ENCODE measurements at regions not wholly inside any gene's neighbourhood (a gene's known extent, or its start where the extent isn't known, plus 50 kb on each side); places are given as distances from the start of the nearest gene placed in this dataset.
A peak's percentile ranks its signal among the peaks of the same experiment; 100 is the strongest.

- no peak overlapping the region for H3K4me3 ChIP-seq
- peaks cover 9% of the 10 kb centered on the region; the same call in 1 of the 2 replicates for H3K36me3 ChIP-seq
- H3K4me1 ChIP-seq (replicated peaks) = peaks cover 4% of the 10 kb centered on the region; the same call in 1 of the 2 replicates
- no peak overlapping the region for H3K27ac ChIP-seq
- H3K9me3 ChIP-seq (replicated peaks) = no peaks in the 10 kb centered on the region
- H3K27me3 ChIP-seq (replicated peaks) = no peaks in the 10 kb centered on the region
- no peak for DNase-seq (ENCODE audit: low read depth in 1 of 2, low spot score in 2 of 2)
Observed at GRCh38 chrX:101160001-101160400, 59.6 kb upstream of the DRP2 start.

- no peak overlapping the region for H3K27ac ChIP-seq
- H3K4me1 ChIP-seq (replicated peaks) = peaks cover 8% of the 10 kb centered on the region; the same call in 1 of the 2 replicates
- no peak overlapping the region for H3K4me3 ChIP-seq
- no peaks in the 10 kb centered on the region for H3K27me3 ChIP-seq (replicated peaks)
- peaks cover 9% of the 10 kb centered on the region; the same call in 1 of the 2 replicates for H3K36me3 ChIP-seq
- DNase-seq (ENCODE audit: low read depth in 1 of 2, low spot score in 2 of 2) = no peak
- no peaks in the 10 kb centered on the region for H3K9me3 ChIP-seq (replicated peaks)
Observed at GRCh38 chrX:101163166-101163565, 56.4 kb upstream of the DRP2 start.

GRCh38 chrX:101164766-101165590, 54.6 kb upstream of the DRP2 start:
- DNase-seq (ENCODE audit: low read depth in 1 of 2, low spot score in 2 of 2) = peak in 1 of 2 experiments; percentile 28
- H3K4me3 ChIP-seq = no peak overlapping the region
- H3K4me1 ChIP-seq (replicated peaks) = peaks cover 8% of the 10 kb centered on the region; the same call in 1 of the 2 replicates
- H3K9me3 ChIP-seq (replicated peaks) = no peaks in the 10 kb centered on the region
- no peak overlapping the region for H3K27ac ChIP-seq
- peaks cover 4% of the 10 kb centered on the region; the same call in 1 of the 2 replicates for H3K36me3 ChIP-seq
- no peaks in the 10 kb centered on the region for H3K27me3 ChIP-seq (replicated peaks)
